Erythroblast (primary cell): ENCODE measurements at regions not wholly inside any gene's neighbourhood (a gene's known extent, or its start where the extent isn't known, plus 50 kb on each side); places are given as distances from the start of the nearest gene placed in this dataset.
"Not testable (repeated sequence)": the region's sequence is repeated elsewhere in the genome, so short reads cannot be mapped to it uniquely, and the experiment has no call there.

Source experiments
- DNase-seq, 2 experiments: peaks; one replicate each; lab custom pipeline; 2025; lab: John Stamatoyannopoulos, UW
- GATA1 ChIP-seq: IDR thresholded peaks from 2 replicates; pipeline ENCODE4 v1.6.1; 2011; ENCODE audit warnings: low read depth, mild to moderate bottlenecking, control low read depth, low read length, moderate library complexity
- POLR2A ChIP-seq: IDR thresholded peaks from 2 replicates; pipeline ENCODE4 v1.6.1; 2011; ENCODE audit warnings: mild to moderate bottlenecking, low read length

GRCh38 chr7:125971656-125972055, 1042.0 kb upstream of the POT1 start:
- no peak for DNase-seq
- TF ChIP-seq POLR2A: no peak
- no peak for TF ChIP-seq GATA1

GRCh38 chr7:125966278-125967048, 1036.8 kb upstream of the POT1 start:
- TF ChIP-seq POLR2A (no peak), GATA1 (no peak)
- no peak for DNase-seq

- no peak for DNase-seq
- no peak for TF ChIP-seq POLR2A
These were observed 1005.3 kb upstream of the POT1 start for GRCh38 chr7:125934955-125935354.

GRCh38 chr7:125934539-125934938, 1004.9 kb upstream of the POT1 start:
- TF ChIP-seq GATA1 (no peak), POLR2A (no peak)
- DNase-seq: no peak

- no peak for DNase-seq
- no peak for TF ChIP-seq GATA1
- no peak for TF ChIP-seq POLR2A
These were observed 1001.2 kb upstream of the POT1 start for GRCh38 chr7:125930848-125931247.

- no peak for TF ChIP-seq GATA1
- no peak for TF ChIP-seq POLR2A
- DNase-seq: no peak
These were observed 997.9 kb upstream of the POT1 start for GRCh38 chr7:125927556-125927955.

- TF ChIP-seq GATA1 (no peak), POLR2A (no peak)
- DNase-seq: no peak
These were observed 997.0 kb upstream of the POT1 start for GRCh38 chr7:125926621-125927020.

GRCh38 chr7:125924037-125924436, 994.4 kb upstream of the POT1 start:
- no peak for DNase-seq
- TF ChIP-seq GATA1 (no peak), POLR2A (no peak)

- not testable (repeated sequence) for DNase-seq
These were observed 985.8 kb upstream of the POT1 start for GRCh38 chr7:125915381-125915948.

- DNase-seq: no peak
- no peak for TF ChIP-seq POLR2A
These were observed 979.1 kb upstream of the POT1 start for GRCh38 chr7:125908711-125909110.

GRCh38 chr7:125899577-125899976, 970.0 kb upstream of the POT1 start:
- TF ChIP-seq POLR2A (no peak), GATA1 (no peak)
- DNase-seq: no peak

GRCh38 chr7:125892434-125892833, 962.8 kb upstream of the POT1 start:
- TF ChIP-seq POLR2A: no peak
- TF ChIP-seq GATA1: no peak
- DNase-seq: no peak

GRCh38 chr7:125878988-125879387, 949.4 kb upstream of the POT1 start:
- DNase-seq: no peak
- TF ChIP-seq GATA1: no peak
- TF ChIP-seq POLR2A: no peak

- TF ChIP-seq GATA1: no peak
- TF ChIP-seq POLR2A: no peak
- no peak for DNase-seq
These were observed 948.8 kb upstream of the POT1 start for GRCh38 chr7:125878235-125878956.

GRCh38 chr7:125877246-125877645, 947.6 kb upstream of the POT1 start:
- no peak for DNase-seq
- TF ChIP-seq GATA1: no peak
- TF ChIP-seq POLR2A: no peak
